K562 (cell line): ENCODE measurements at regions not wholly inside any gene's neighbourhood (a gene's known extent, or its start where the extent isn't known, plus 50 kb on each side); places are given as distances from the start of the nearest gene placed in this dataset.

Experiments
- ADNP ChIP-seq: fragments of 200-800 bp; sonication (Bioruptor generic); IDR thresholded peaks from 2 replicates; pipeline ENCODE4 v1.6.1; 2016; ENCODE audit warnings: missing genetic modification characterization, missing compliant biosample characterization
- E2F3 ChIP-seq: fragments of 250-450 bp; sonication (Bioruptor Pico); IDR thresholded peaks from 2 replicates; pipeline ENCODE4 v1.4.0; 2020; ENCODE audit warnings: mild to moderate bottlenecking
- FOXM1 ChIP-seq, 2 experiments: fragments of 450-650 bp in 1 of 2; sonication (generic) in 1 of 2; formaldehyde crosslinking in 1 of 2; IDR thresholded peaks; 2 replicates each; pipeline versions ENCODE4 v1.6.1 to v1.9.0; 2017 to 2022; ENCODE audit warnings: low read depth in 2 of 2, mild to moderate bottlenecking in 2 of 2, missing genetic modification reagents in 1 of 2, moderate library complexity in 1 of 2
- PHTF2 ChIP-seq: fragments of 250-450 bp; sonication (Bioruptor Pico); IDR thresholded peaks from 2 replicates; pipeline ENCODE4 v1.5.0; 2021; ENCODE audit warnings: mild to moderate bottlenecking
- POLR2G ChIP-seq: fragments of 200-400 bp; formaldehyde crosslinking; IDR thresholded peaks from 2 replicates; pipeline ENCODE4 v1.6.1; 2017; ENCODE audit warnings: low read depth, mild to moderate bottlenecking, antibody characterized with exemption, low read length, moderate library complexity
- RB1 ChIP-seq: fragments of 450-650 bp; IDR thresholded peaks from 2 replicates; pipeline ENCODE4 v1.6.1; 2017; ENCODE audit warnings: low read depth, mild to moderate bottlenecking
- SAP30 ChIP-seq: fragments of 200-600 bp; sonication (generic); IDR thresholded peaks from 2 replicates; pipeline ENCODE4 v1.6.1; 2012; ENCODE audit warnings: borderline replicate concordance, low read depth, mild to moderate bottlenecking, moderate library complexity, low read length, control low read depth, inconsistent platforms; ENCODE audit not compliant: insufficient read depth, poor library complexity, severe bottlenecking
- SIN3B ChIP-seq: fragments of 450-650 bp; IDR thresholded peaks from 2 replicates; pipeline ENCODE4 v1.6.1; 2017; ENCODE audit warnings: low read depth, mild to moderate bottlenecking, moderate library complexity
- THRA ChIP-seq: fragments of 450-650 bp; IDR thresholded peaks from 2 replicates; pipeline ENCODE4 v1.6.1; 2017; ENCODE audit warnings: mild to moderate bottlenecking, moderate library complexity
- ZBTB11 ChIP-seq, 3 experiments: fragments of 200-800 bp in 1 of 3; fragments of 250-450 bp in 1 of 3; fragments of 450-650 bp in 1 of 3; sonication (Bioruptor Pico) in 1 of 3; sonication (Bioruptor generic) in 1 of 3; formaldehyde crosslinking in 1 of 3; IDR thresholded peaks; 2 replicates each; pipeline versions ENCODE4 v1.6.1 to v1.8.0; 2016 to 2022; ENCODE audit warnings: mild to moderate bottlenecking in 2 of 3, missing genetic modification characterization in 2 of 3, missing compliant biosample characterization in 1 of 3, moderate library complexity in 1 of 3
- ZFP91 ChIP-seq: sonication (generic); formaldehyde crosslinking; IDR thresholded peaks from 2 replicates; pipeline ENCODE4 v1.8.0; 2022; ENCODE audit warnings: mild to moderate bottlenecking, missing genetic modification reagents
- ZFPM2 ChIP-seq: fragments of 250-450 bp; sonication (Bioruptor Pico); IDR thresholded peaks from 2 replicates; pipeline ENCODE4 v1.5.1; 2022; ENCODE audit warnings: mild to moderate bottlenecking
- ZNF224 ChIP-seq: sonication (generic); formaldehyde crosslinking; IDR thresholded peaks from 2 replicates; pipeline ENCODE4 v1.8.0; 2022; ENCODE audit warnings: mild to moderate bottlenecking, missing genetic modification reagents
- ZNF592 ChIP-seq: fragments of 450-650 bp; IDR thresholded peaks from 2 replicates; pipeline ENCODE4 v1.6.1; 2017; ENCODE audit warnings: antibody characterized with exemption, mild to moderate bottlenecking
- ZNF778 ChIP-seq: fragments of 450-650 bp; formaldehyde crosslinking; IDR thresholded peaks from 2 replicates; pipeline ENCODE4 v1.4.0; 2020; ENCODE audit warnings: mild to moderate bottlenecking, moderate library complexity

- 0 out of 2 replicates have a peak, but pooled peaks have one; percentile 47 for TF ChIP-seq ZNF592
- no peak for TF ChIP-seq THRA
- TF ChIP-seq PHTF2 (CRISPR knock-in tag) = no peak; the same call in 1 of the 2 replicates
- no peak for TF ChIP-seq FOXM1 (IDR thresholded peaks at IDR 0.05; ENCODE audit: low read depth)
- no peak; the same call in 1 of the 2 replicates for TF ChIP-seq FOXM1 (CRISPR knock-in tag; IDR thresholded peaks at IDR 0.05; ENCODE audit: low read depth)
- peak; percentile 96 for TF ChIP-seq POLR2G
- TF ChIP-seq ZFP91 (CRISPR knock-in tag) = peak; percentile 32
- no peak for TF ChIP-seq ZNF778 (CRISPR knock-in tag)
- TF ChIP-seq ADNP (tag) = no peak
- TF ChIP-seq ZFPM2 = no peak
- no peak for TF ChIP-seq SAP30
- peak; percentile 64 for TF ChIP-seq SIN3B
- TF ChIP-seq E2F3 = no peak
- no peak for TF ChIP-seq ZNF224 (CRISPR knock-in tag)
- TF ChIP-seq RB1 = peak; percentile 83
- peak in 1 of 3 experiments; percentile 61; a peak in 2 of 6 replicates for TF ChIP-seq ZBTB11 (CRISPR knock-in tag; IDR thresholded peaks at IDR 0.05)
Measured at GRCh38 chr7:66493235-66494205, 135.2 kb upstream of the KCTD7 start (continued).
